ENCODE measurements at regions not wholly inside any gene's neighbourhood (a gene's known extent, or its start where the extent isn't known, plus 50 kb on each side); places are given as distances from the start of the nearest gene placed in this dataset.

DNA sequence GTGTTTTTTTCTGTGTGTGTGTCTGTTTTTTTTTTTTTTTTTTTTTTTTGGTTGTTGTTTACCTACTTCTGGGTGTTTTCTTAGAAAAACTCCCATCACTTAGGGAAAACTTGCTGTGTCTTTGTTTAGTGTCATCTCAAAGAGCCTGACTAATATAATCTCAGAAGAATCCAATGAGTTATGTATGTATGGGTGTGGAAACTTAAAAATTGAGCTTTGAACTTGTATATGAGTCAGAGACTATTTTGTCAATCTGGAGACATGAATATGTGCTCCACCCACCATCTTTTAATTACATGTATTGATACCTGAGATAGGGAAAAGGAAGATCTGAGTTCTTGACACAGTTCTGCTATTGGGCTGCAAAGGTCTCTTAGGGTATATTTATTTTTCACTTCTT, 140.7 kb upstream of the SPRY2 start:
- no peaks in the 10 kb centered on the region for H3K36me3 ChIP-seq (replicated peaks in 1 of 2)
- no peaks in the 10 kb centered on the region for H3K9me3 ChIP-seq (replicated peaks in 1 of 3)
- no peak for DNase-seq
- no peak overlapping the region for H3K27ac ChIP-seq
- no peaks in the 10 kb centered on the region for H3K4me1 ChIP-seq (replicated peaks in 1 of 2)
- intact Hi-C loops (cut with DNase I): no loop called here
- TF ChIP-seq POLR2A (IDR thresholded peaks at IDR 0.05): no peak
- TF ChIP-seq CTCF (IDR thresholded peaks at IDR 0.05): no peak
- H3K4me3 ChIP-seq: no peak overlapping the region
- H3K27me3 ChIP-seq: no peaks in the 10 kb centered on the region

DNA sequence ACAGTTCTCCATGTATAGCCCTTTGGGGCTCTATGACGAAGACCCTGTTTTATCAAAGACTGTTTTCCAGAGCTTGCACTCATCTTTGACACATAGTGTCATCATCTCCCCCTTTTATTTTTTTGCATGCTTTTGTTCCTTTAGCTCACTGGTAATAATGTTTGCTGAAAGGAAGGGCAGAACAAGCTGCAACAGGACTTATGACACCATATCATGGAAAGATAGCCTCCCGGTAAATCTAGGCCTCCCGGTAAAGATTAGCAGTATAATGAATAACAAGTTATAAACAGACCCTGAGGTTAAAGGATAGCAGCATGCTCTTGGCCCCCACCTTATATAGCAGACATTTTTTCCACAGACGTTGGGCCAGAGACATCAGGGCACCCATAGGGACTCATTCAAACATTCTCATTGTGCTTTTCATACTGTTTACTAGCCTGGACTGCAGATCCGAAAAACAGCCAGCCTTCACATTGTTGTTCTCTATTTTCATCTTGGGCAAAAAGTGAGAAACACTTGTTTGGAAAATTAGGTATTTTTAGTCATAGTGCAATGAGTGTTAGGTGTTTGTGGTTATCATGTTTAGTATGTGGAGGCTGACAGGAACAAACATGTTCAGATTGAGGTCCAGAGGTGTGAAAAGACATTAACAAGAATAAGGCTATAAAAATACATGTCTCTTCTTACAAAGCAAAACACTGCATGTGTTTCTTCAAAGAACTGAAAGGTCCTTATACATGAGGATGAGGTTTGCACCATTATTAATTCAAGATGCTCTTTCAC, 136.9 kb upstream of the SPRY2 start:
- TF ChIP-seq CTCF (IDR thresholded peaks at IDR 0.05): no peak
- TF ChIP-seq POLR2A (IDR thresholded peaks at IDR 0.05): no peak
- intact Hi-C loops (cut with DNase I): no loop called here
- 70 to 77% (median 73%) methylated on average over 5 of the region's 5 CpGs for WGBS, 4 donors
- no peak for DNase-seq
- H3K9me3 ChIP-seq (replicated peaks in 1 of 3): no peaks in the 10 kb centered on the region
- no peak overlapping the region for H3K4me3 ChIP-seq
- no peaks in the 10 kb centered on the region for H3K27me3 ChIP-seq
- H3K27ac ChIP-seq: no peak overlapping the region
- H3K4me1 ChIP-seq (replicated peaks in 1 of 2): no peaks in the 10 kb centered on the region
- H3K36me3 ChIP-seq (replicated peaks in 1 of 2): no peaks in the 10 kb centered on the region

GRCh38 chr13:80476953-80477352, 136.0 kb upstream of the SPRY2 start:
- H3K4me1 ChIP-seq (replicated peaks in 1 of 2): no peaks in the 10 kb centered on the region
- intact Hi-C loops (cut with DNase I): no loop called here
- H3K4me3 ChIP-seq: no peak overlapping the region
- no peaks in the 10 kb centered on the region for H3K9me3 ChIP-seq (replicated peaks in 1 of 3)
- 75 to 82% (median 81%) methylated on average over 3 of the region's 3 CpGs for WGBS, 4 donors
- no peak for TF ChIP-seq POLR2A (IDR thresholded peaks at IDR 0.05)
- TF ChIP-seq CTCF (IDR thresholded peaks at IDR 0.05): no peak
- no peak overlapping the region for H3K27ac ChIP-seq
- H3K27me3 ChIP-seq: no peaks in the 10 kb centered on the region
- no peaks in the 10 kb centered on the region for H3K36me3 ChIP-seq (replicated peaks in 1 of 2)
- DNase-seq: no peak

- DNase-seq: no peak
- intact Hi-C loops (cut with DNase I): no loop called here
- Histone ChIP-seq H3K27ac (no peak overlapping the region), H3K27me3 (no peaks in the 10 kb centered on the region), H3K9me3 (replicated peaks in 1 of 3) (no peaks in the 10 kb centered on the region), H3K4me3 (no peak overlapping the region), H3K36me3 (replicated peaks in 1 of 2) (no peaks in the 10 kb centered on the region), H3K4me1 (replicated peaks in 1 of 2) (no peaks in the 10 kb centered on the region)
- TF ChIP-seq CTCF (IDR thresholded peaks at IDR 0.05) (no peak), POLR2A (IDR thresholded peaks at IDR 0.05) (no peak)
- WGBS, 4 donors: 85 to 93% (median 89%) methylated on average over 2 of the region's 2 CpGs
Measured at GRCh38 chr13:80475718-80476117, 134.8 kb upstream of the SPRY2 start.
